Thoracic aorta (tissue), 2 donors: ENCODE measurements at regions not wholly inside any gene's neighbourhood (a gene's known extent, or its start where the extent isn't known, plus 50 kb on each side); places are given as distances from the start of the nearest gene placed in this dataset.

Source experiments
- ATAC-seq: fragments of 150-250 bp; one replicate; pipeline ENCODE4 v1.8.0; 2017; ENCODE audit warnings: low read depth; ENCODE audit not compliant: insufficient number of reproducible peaks, low FRiP score
- DNase-seq: peaks from one replicate; pipeline ENCODE4 v3.0.0-alpha.2; 2020; ENCODE audit warnings: low spot score
- H3K27ac ChIP-seq, 2 donors: fragments of 200-600 bp; sonication (generic); 1 replicate in 1 of 2; 2 replicates in 1 of 2; pipeline ENCODE4 v1.5.1; 2016; ENCODE audit warnings: mild to moderate bottlenecking in 2 of 2, moderate library complexity in 2 of 2
- H3K27me3 ChIP-seq: fragments of 200-600 bp; sonication (generic); replicated peaks from 2 replicates; pipeline ENCODE4 v1.6.0; 2016; ENCODE audit warnings: mild to moderate bottlenecking; ENCODE audit not compliant: insufficient read depth
- H3K36me3 ChIP-seq: fragments of 200-600 bp; sonication (generic); one replicate; pipeline ENCODE4 v1.5.1; 2016
- H3K4me1 ChIP-seq, 2 donors: fragments of 200-600 bp; sonication (generic); 1 replicate in 1 of 2; 2 replicates in 1 of 2; pipeline versions ENCODE4 v1.5.1 to v1.6.0; 2016; ENCODE audit warnings: low read depth in 2 of 2, mild to moderate bottlenecking in 1 of 2; ENCODE audit not compliant: control insufficient read depth in 1 of 2
- H3K4me3 ChIP-seq: fragments of 200-600 bp; sonication (generic); 2 replicates; pipeline ENCODE4 v1.5.1; 2016; ENCODE audit warnings: mild to moderate bottlenecking
- H3K9me3 ChIP-seq: fragments of 200-600 bp; sonication (generic); 2 replicates; pipeline ENCODE4 v1.5.1; 2016
- TF ChIP-seq, protein P1 (sequence below): fragments of 200-600 bp; sonication (generic); IDR thresholded peaks from one replicate; pipeline ENCODE4 v1.5.1; 2019; ENCODE audit warnings: antibody characterized with exemption

GRCh38 chr1:50261951-50262350 lies 153.2 kb downstream of the ELAVL4 start:
- H3K4me3 ChIP-seq, result no peak overlapping the region
- H3K9me3 ChIP-seq, result no peaks in the 10 kb centered on the region
- ATAC-seq (no peak), DNase-seq (no peak)
- no peak overlapping the region for H3K27ac ChIP-seq
- TF ChIP-seq, protein P1, sequence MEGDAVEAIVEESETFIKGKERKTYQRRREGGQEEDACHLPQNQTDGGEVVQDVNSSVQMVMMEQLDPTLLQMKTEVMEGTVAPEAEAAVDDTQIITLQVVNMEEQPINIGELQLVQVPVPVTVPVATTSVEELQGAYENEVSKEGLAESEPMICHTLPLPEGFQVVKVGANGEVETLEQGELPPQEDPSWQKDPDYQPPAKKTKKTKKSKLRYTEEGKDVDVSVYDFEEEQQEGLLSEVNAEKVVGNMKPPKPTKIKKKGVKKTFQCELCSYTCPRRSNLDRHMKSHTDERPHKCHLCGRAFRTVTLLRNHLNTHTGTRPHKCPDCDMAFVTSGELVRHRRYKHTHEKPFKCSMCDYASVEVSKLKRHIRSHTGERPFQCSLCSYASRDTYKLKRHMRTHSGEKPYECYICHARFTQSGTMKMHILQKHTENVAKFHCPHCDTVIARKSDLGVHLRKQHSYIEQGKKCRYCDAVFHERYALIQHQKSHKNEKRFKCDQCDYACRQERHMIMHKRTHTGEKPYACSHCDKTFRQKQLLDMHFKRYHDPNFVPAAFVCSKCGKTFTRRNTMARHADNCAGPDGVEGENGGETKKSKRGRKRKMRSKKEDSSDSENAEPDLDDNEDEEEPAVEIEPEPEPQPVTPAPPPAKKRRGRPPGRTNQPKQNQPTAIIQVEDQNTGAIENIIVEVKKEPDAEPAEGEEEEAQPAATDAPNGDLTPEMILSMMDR, result no peak
- H3K4me1 ChIP-seq, result no peaks in the 10 kb centered on the region
- no peaks in the 10 kb centered on the region for H3K36me3 ChIP-seq
- no peaks in the 10 kb centered on the region for H3K27me3 ChIP-seq

GRCh38 chr1:50257940-50258685 lies 149.4 kb downstream of the ELAVL4 start:
- Histone ChIP-seq H3K4me3 (no peak overlapping the region), H3K27me3 (no peaks in the 10 kb centered on the region)

GRCh38 chr1:50257029-50257428 lies 148.3 kb downstream of the ELAVL4 start:
- H3K4me1 ChIP-seq, result no peaks in the 10 kb centered on the region
- no peaks in the 10 kb centered on the region for H3K27me3 ChIP-seq
- TF ChIP-seq, protein P1, result no peak
- DNase-seq (no peak), ATAC-seq (no peak)
- no peaks in the 10 kb centered on the region for H3K9me3 ChIP-seq
- no peaks in the 10 kb centered on the region for H3K36me3 ChIP-seq
- H3K4me3 ChIP-seq, result no peak overlapping the region
- H3K27ac ChIP-seq, result no peak overlapping the region

More at GRCh38 chr1:50257940-50258685, 149.4 kb downstream of the ELAVL4 start:
- Histone ChIP-seq H3K27ac (no peak overlapping the region), H3K4me1 (no peaks in the 10 kb centered on the region), H3K9me3 (no peaks in the 10 kb centered on the region), H3K36me3 (no peaks in the 10 kb centered on the region)
- TF ChIP-seq, protein P1, result no peak
- DNase-seq (no peak), ATAC-seq (no peak)
